ENCODE measurements at regions not wholly inside any gene's neighbourhood (a gene's known extent, or its start where the extent isn't known, plus 50 kb on each side); places are given as distances from the start of the nearest gene placed in this dataset.
"Not testable (repeated sequence)": the region's sequence is repeated elsewhere in the genome, so short reads cannot be mapped to it uniquely, and the experiment has no call there.

DNA sequence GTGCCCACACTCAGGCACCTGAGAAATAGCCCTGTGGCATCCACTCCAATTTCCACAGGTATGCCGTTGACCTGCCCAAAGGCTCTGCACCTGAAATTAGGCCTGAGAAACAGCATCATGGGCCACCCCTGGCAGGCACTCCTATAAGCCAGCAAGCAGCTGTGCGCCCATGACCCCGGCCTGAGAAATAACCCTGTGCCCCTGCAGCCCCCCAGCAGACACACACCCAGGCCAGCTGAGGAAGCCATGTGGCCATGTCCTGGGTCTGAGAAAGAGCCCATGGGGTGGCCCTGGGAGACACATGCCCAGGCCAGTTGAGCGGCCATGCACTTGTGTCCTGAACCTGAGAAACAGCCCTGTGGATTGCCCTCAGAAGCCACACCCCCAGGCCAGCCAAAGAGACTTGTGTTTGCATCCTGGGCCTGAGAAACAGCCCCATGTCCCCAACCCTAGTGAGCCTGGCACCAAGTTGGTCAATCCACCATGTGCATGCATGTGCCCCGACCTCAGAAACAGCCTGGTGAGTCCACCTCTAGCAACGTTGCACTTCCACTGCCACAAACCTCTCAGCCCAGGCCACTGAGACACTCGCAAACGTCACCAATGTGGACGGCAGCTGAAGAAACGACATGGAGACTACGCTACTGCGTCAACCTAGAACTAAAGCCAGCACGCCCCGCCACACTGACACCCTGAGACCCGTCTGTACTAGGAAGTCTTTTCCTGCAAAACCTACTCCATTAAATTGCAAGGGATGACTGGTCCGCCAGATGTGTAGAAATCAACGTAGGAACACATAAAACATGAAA, 411.9 kb downstream of the TMEM121 start:
- Histone ChIP-seq H3K4me1 (ENCODE audit: insufficient read depth, low read length) (no peaks in the 10 kb centered on the region), H3K4me3 (ENCODE audit: low read length) (no peak overlapping the region), H3K27me3 (ENCODE audit: insufficient read depth, low read length) (no peaks in the 10 kb centered on the region), H3K27ac (ENCODE audit: low read depth, low read length) (no peak overlapping the region), H3K36me3 (ENCODE audit: insufficient read depth, low read length) (no peaks in the 10 kb centered on the region), H3K9me3 (ENCODE audit: insufficient read depth, low read depth, low read length) (peaks cover 96% of the 10 kb centered on the region), H3K9ac (ENCODE audit: low read depth, low read length) (no peak overlapping the region)
- WGBS = 86% methylated on average over 17 of the region's 17 CpGs

- WGBS = 33% methylated on average over 1 of the region's 1 CpG
- Histone ChIP-seq H3K27me3 (ENCODE audit: insufficient read depth, low read length) (no peaks in the 10 kb centered on the region), H3K36me3 (ENCODE audit: insufficient read depth, low read length) (no peaks in the 10 kb centered on the region), H3K4me3 (ENCODE audit: low read length) (no peak overlapping the region), H3K9ac (ENCODE audit: low read depth, low read length) (no peak overlapping the region), H3K4me1 (ENCODE audit: insufficient read depth, low read length) (no peaks in the 10 kb centered on the region), H3K27ac (ENCODE audit: low read depth, low read length) (no peak overlapping the region), H3K9me3 (ENCODE audit: insufficient read depth, low read depth, low read length) (peaks cover 96% of the 10 kb centered on the region)
Measured at GRCh38 chr14:105938959-105939358, 412.6 kb downstream of the TMEM121 start.

DNA sequence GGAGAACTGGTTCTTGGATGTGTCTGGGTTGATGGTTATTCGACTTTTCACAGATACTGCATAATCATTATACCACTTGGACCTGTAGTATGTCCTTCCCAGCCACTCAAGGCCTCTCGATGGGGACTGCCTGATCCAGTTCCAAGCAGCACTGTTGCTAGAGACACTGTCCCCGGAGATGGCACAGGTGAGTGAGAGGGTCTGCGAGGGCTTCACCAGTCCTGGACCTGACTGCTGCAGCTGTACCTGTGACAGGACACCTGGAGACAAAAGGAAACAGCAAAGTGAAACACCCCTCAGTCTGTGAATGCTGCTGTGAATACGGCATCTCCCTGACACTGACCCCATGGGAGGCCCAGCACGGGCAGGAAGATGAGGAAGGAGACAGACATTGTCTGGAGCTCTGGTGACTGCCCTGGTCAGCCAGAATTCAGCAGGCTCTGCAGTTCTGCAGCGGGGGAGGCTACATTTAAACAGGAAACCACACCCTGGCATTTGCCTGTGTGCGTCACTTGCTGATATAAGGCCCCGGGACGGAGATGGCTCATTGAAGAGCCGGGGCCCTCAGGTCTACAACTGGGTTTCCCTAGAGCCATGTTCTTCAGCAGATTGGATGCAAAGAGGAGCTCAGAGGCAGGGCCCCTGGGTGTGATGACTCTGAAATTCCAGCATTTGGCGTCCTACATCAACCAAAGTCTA, 413.6 kb downstream of the TMEM121 start:
- WGBS = 77% methylated on average over 12 of the region's 12 CpGs
- no peak overlapping the region for H3K9ac ChIP-seq (ENCODE audit: low read depth, low read length)
- no peaks in the 10 kb centered on the region for H3K27me3 ChIP-seq (ENCODE audit: insufficient read depth, low read length)
- no peaks in the 10 kb centered on the region for H3K36me3 ChIP-seq (ENCODE audit: insufficient read depth, low read length)
- H3K9me3 ChIP-seq (ENCODE audit: insufficient read depth, low read depth, low read length) = peaks cover 96% of the 10 kb centered on the region
- no peak overlapping the region; the same call in 1 of the 2 replicates for H3K4me3 ChIP-seq (ENCODE audit: low read length)
- no peak overlapping the region for H3K27ac ChIP-seq (ENCODE audit: low read depth, low read length)
- H3K4me1 ChIP-seq (ENCODE audit: insufficient read depth, low read length) = no peaks in the 10 kb centered on the region

- H3K9me3 ChIP-seq (ENCODE audit: insufficient read depth, low read depth, low read length) = peaks cover 96% of the 10 kb centered on the region
- no peak overlapping the region for H3K9ac ChIP-seq (ENCODE audit: low read depth, low read length)
- no peak overlapping the region for H3K27ac ChIP-seq (ENCODE audit: low read depth, low read length)
- H3K4me1 ChIP-seq (ENCODE audit: insufficient read depth, low read length) = no peaks in the 10 kb centered on the region
- WGBS = 81% methylated on average over 8 of the region's 9 CpGs
- H3K36me3 ChIP-seq (ENCODE audit: insufficient read depth, low read length) = no peaks in the 10 kb centered on the region
- H3K4me3 ChIP-seq (ENCODE audit: low read length) = no peak overlapping the region; the same call in 1 of the 2 replicates
- H3K27me3 ChIP-seq (ENCODE audit: insufficient read depth, low read length) = no peaks in the 10 kb centered on the region
Measured at GRCh38 chr14:105940534-105941225, 414.3 kb downstream of the TMEM121 start.

DNA sequence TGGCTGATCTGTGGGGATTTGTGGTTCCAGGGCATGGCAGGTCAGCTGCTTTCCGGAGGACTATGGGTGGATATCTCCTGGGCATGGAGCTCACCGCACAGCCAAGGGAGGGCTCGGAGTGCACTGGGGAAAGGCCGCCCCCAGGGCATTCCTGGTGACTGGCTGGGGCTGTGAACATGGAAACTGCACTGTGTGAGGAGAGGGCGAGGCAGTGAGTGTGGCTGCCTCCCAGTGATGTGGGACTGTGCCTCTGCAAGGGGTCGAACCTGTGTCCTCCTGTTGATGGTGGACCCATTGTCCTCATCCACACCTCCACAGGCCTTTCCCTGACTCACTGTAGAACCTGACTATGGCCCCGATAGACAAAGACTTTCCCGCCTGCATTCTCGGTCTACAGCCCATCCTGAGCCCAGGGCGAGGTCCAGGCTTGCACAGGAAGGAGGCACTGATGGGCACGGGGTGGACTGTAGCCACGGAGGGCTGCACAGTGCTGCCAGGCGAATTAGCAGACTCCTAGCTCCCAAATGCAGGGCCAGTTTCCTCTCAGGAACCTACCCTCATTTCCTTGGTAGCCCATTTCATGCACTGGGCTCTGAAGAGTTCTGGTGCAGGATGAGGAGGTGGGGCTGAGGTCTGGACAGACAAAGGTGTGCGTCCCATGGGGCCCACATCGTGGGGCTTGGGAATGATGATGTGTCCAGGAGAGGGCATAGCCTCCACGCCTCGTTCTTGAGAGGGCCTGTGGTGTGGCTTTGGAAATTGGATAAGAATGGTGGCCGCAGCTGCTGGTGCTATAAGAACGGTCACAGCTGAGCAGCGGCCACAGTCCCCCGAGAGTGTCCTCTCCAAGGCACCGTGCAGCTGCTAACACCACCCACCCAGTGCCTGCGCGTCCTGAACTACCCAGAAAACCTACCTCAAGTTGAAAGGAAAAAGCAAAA, 415.1 kb downstream of the TMEM121 start:
- Histone ChIP-seq H3K27me3 (ENCODE audit: insufficient read depth, low read length) (no peaks in the 10 kb centered on the region), H3K27ac (ENCODE audit: low read depth, low read length) (no peak overlapping the region), H3K9me3 (ENCODE audit: insufficient read depth, low read depth, low read length) (peaks cover 96% of the 10 kb centered on the region), H3K36me3 (ENCODE audit: insufficient read depth, low read length) (no peaks in the 10 kb centered on the region), H3K4me3 (ENCODE audit: low read length) (no peak overlapping the region), H3K4me1 (ENCODE audit: insufficient read depth, low read length) (no peaks in the 10 kb centered on the region), H3K9ac (ENCODE audit: low read depth, low read length) (no peak overlapping the region)
- 81% methylated on average over 24 of the region's 24 CpGs for WGBS

GRCh38 chr14:105942725-105943124, 416.3 kb downstream of the TMEM121 start:
- peaks cover 90% of the 10 kb centered on the region for H3K9me3 ChIP-seq (ENCODE audit: insufficient read depth, low read depth, low read length)
- not testable (repeated sequence) for H3K27me3 ChIP-seq (ENCODE audit: insufficient read depth, low read length)

DNA sequence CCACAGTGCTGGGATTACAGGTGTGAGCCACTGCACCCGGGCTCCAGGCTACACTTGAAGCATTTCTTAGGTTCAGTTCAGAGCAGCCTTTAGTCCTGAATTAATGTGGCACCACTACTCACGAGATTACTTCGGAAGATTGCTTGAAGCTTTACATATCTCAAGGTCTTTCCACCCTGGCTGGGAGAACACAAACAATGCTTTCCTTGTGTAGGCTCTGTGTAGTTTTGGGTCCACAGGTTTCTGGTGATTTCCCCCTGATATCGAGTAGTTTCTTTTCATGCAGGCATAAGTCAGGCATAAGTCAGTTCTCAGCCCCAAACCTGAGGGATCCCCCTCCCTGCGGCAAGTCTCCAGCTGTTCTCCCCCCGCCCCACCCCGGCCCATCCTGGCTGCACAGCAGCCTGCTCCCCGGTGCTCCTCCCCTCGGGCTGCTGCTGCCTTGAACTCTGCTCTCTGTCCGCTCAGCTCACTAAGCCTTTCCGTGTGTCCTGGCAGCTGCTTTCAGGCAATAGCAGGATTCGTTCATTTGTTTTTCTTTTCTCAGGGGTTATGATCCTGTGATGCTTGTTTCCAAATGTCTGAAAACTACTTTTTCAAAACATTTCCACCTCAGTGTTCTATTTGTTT, 417.7 kb downstream of the TMEM121 start:
- H3K9ac ChIP-seq (ENCODE audit: low read depth, low read length) = no peak overlapping the region
- H3K27ac ChIP-seq (ENCODE audit: low read depth, low read length) = no peak overlapping the region
- peaks cover 86% of the 10 kb centered on the region for H3K9me3 ChIP-seq (ENCODE audit: insufficient read depth, low read depth, low read length)
- H3K36me3 ChIP-seq (ENCODE audit: insufficient read depth, low read length) = no peaks in the 10 kb centered on the region
- no peak overlapping the region for H3K4me3 ChIP-seq (ENCODE audit: low read length)
- H3K4me1 ChIP-seq (ENCODE audit: insufficient read depth, low read length) = no peaks in the 10 kb centered on the region
- WGBS = 82% methylated on average over 12 of the region's 12 CpGs
- no peaks in the 10 kb centered on the region for H3K27me3 ChIP-seq (ENCODE audit: insufficient read depth, low read length)

More at GRCh38 chr14:105942725-105943124, 416.3 kb downstream of the TMEM121 start:
- H3K36me3 ChIP-seq (ENCODE audit: insufficient read depth, low read length); H3K4me1 ChIP-seq (ENCODE audit: insufficient read depth, low read length); H3K9ac ChIP-seq (ENCODE audit: low read depth, low read length); H3K27ac ChIP-seq (ENCODE audit: low read depth, low read length); H3K4me3 ChIP-seq (ENCODE audit: low read length): not testable (repeated sequence)
- WGBS = 85% methylated on average over 22 of the region's 22 CpGs

DNA sequence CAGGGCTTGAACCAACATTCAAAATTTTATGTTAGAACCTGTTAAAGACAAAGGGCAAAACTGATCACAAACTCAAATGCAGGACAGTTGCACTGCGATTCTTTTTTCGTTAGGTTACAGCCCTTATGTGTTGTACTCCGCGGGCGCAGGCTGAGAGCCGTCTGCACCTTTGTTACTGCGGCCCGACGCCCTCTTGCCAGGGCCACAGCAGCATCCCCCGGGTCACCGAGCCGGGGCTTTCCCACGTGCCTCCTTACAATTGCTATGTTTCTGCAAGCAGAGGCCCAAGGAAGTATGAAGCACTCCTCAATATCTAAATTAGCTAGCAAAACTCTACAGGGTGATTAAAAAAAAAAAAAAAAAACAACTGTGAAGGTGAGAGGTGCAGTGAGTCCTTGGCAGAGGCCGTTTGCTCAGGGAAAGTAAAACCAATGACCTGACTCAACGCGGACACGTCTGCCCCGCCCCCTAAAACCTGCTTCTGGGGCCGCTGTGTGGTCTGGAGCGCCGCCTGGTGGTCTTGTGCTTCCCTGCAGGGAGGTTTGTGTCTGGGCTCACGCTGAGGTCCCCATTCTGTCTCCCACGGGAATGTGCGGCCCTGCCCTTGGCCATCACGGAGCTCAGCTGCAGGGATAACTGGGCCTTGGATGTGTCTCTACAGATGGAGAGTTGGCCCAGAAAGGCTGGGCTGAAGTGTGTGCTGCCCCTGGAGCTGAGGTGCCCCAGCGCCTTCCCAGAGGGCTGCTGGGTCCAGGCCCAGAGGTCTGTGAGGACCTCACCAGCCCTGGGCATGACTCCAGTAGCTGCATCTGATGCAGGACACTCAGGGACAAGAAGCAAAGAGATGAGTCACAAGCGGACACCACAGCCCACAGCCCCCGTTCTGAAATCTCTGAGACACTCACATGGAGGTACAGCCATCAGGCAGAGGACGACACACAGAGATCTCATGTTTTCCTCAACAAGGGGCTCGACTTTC, 418.5 kb downstream of the TMEM121 start:
- H3K4me1 ChIP-seq (ENCODE audit: insufficient read depth, low read length) = no peaks in the 10 kb centered on the region
- no peak overlapping the region for H3K4me3 ChIP-seq (ENCODE audit: low read length)
- H3K27me3 ChIP-seq (ENCODE audit: insufficient read depth, low read length) = no peaks in the 10 kb centered on the region
- no peak overlapping the region for H3K9ac ChIP-seq (ENCODE audit: low read depth, low read length)
- peaks cover 79% of the 10 kb centered on the region for H3K9me3 ChIP-seq (ENCODE audit: insufficient read depth, low read depth, low read length)
- WGBS = 77% methylated on average over 30 of the region's 30 CpGs
- H3K36me3 ChIP-seq (ENCODE audit: insufficient read depth, low read length) = no peaks in the 10 kb centered on the region
- no peak overlapping the region for H3K27ac ChIP-seq (ENCODE audit: low read depth, low read length)

DNA sequence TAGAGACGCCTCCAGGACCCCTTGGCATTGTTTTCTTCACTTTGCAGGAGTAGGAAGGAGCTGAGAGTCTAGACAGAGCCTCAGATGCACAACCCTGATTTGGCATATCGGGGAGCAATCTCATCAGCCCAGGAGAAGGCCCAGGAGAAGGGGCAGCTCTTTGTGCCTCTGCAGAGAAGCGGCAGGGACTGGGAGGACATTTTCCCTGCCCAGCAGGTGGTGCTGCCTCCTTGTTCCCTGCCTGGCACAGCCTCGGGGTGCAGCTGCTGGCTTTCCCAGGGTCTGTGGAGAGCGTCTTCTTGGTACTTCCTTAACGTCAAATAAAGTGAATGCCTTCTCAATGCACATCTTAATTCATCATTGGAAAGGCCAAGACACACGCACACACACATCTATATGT, 419.5 kb downstream of the TMEM121 start:
- WGBS = 85% methylated on average over 6 of the region's 7 CpGs
- no peaks in the 10 kb centered on the region for H3K27me3 ChIP-seq (ENCODE audit: insufficient read depth, low read length)
- H3K9ac ChIP-seq (ENCODE audit: low read depth, low read length) = no peak overlapping the region
- peaks cover 77% of the 10 kb centered on the region for H3K9me3 ChIP-seq (ENCODE audit: insufficient read depth, low read depth, low read length)
- H3K27ac ChIP-seq (ENCODE audit: low read depth, low read length) = no peak overlapping the region
- H3K4me1 ChIP-seq (ENCODE audit: insufficient read depth, low read length) = no peaks in the 10 kb centered on the region
- H3K36me3 ChIP-seq (ENCODE audit: insufficient read depth, low read length) = no peaks in the 10 kb centered on the region
- H3K4me3 ChIP-seq (ENCODE audit: low read length) = no peak overlapping the region

Measured in HUES64 (cell line).